Osteocyte (in vitro differentiated cells): ENCODE measurements at regions not wholly inside any gene's neighbourhood (a gene's known extent, or its start where the extent isn't known, plus 50 kb on each side); places are given as distances from the start of the nearest gene placed in this dataset.

Experiments used
- DNase-seq: peaks from one replicate; pipeline ENCODE4 v3.0.0; 2021; ENCODE audit warnings: mixed read lengths; ENCODE audit not compliant: unreplicated experiment; ENCODE audit errors: extremely low spot score
- H3K27ac Mint-ChIP-seq: one replicate; pipeline ENCODE4 v1.8.0; 2021; ENCODE audit warnings: mild to moderate bottlenecking, mixed read lengths; ENCODE audit not compliant: unreplicated experiment
- H3K27me3 Mint-ChIP-seq: one replicate; pipeline ENCODE4 v1.8.0; 2021; ENCODE audit warnings: mixed read lengths; ENCODE audit not compliant: unreplicated experiment
- H3K36me3 Mint-ChIP-seq: one replicate; pipeline ENCODE4 v1.8.0; 2021; ENCODE audit warnings: mixed read lengths; ENCODE audit not compliant: unreplicated experiment
- H3K4me1 Mint-ChIP-seq: one replicate; pipeline ENCODE4 v1.8.0; 2021; ENCODE audit warnings: mixed read lengths; ENCODE audit not compliant: unreplicated experiment
- H3K4me3 Mint-ChIP-seq: one replicate; pipeline ENCODE4 v1.8.0; 2021; ENCODE audit warnings: mild to moderate bottlenecking, moderate library complexity, mixed read lengths; ENCODE audit not compliant: unreplicated experiment
- H3K9me3 Mint-ChIP-seq: one replicate; pipeline ENCODE4 v1.8.0; 2021; ENCODE audit warnings: mixed read lengths; ENCODE audit not compliant: unreplicated experiment
- CTCF ChIP-seq: fragments of 200-600 bp; sonication (generic); IDR thresholded peaks from 2 replicates; pipeline ENCODE4 v1.5.0; 2021; ENCODE audit warnings: antibody characterized with exemption, mild to moderate bottlenecking, moderate library complexity

- H3K4me3 Mint-ChIP-seq = no peak overlapping the region
Observed at GRCh38 chr6:167697316-167697715, 129.4 kb upstream of the AFDN start.

GRCh38 chr6:167698540-167698939, 128.2 kb upstream of the AFDN start:
- H3K4me1 Mint-ChIP-seq = peaks cover 23% of the 10 kb centered on the region
- no peak overlapping the region for H3K4me3 Mint-ChIP-seq
- H3K27me3 Mint-ChIP-seq = no peaks in the 10 kb centered on the region
- H3K9me3 Mint-ChIP-seq = no peaks in the 10 kb centered on the region
- DNase-seq = no peak
- TF ChIP-seq CTCF = no peak
- no peaks in the 10 kb centered on the region for H3K36me3 Mint-ChIP-seq
- H3K27ac Mint-ChIP-seq = no peak overlapping the region

More at GRCh38 chr6:167697316-167697715, 129.4 kb upstream of the AFDN start:
- no peaks in the 10 kb centered on the region for H3K36me3 Mint-ChIP-seq
- no peaks in the 10 kb centered on the region for H3K27me3 Mint-ChIP-seq
- no peaks in the 10 kb centered on the region for H3K9me3 Mint-ChIP-seq
- no peak overlapping the region for H3K27ac Mint-ChIP-seq
- DNase-seq = no peak
- peak; percentile 25 for TF ChIP-seq CTCF
- peaks cover 23% of the 10 kb centered on the region for H3K4me1 Mint-ChIP-seq

GRCh38 chr6:167699141-167699931, 127.4 kb upstream of the AFDN start:
- DNase-seq = no peak
- no peaks in the 10 kb centered on the region for H3K9me3 Mint-ChIP-seq
- peak overlapping the region; percentile 76 for H3K27ac Mint-ChIP-seq
- H3K36me3 Mint-ChIP-seq = no peaks in the 10 kb centered on the region
- no peak overlapping the region for H3K4me3 Mint-ChIP-seq
- TF ChIP-seq CTCF = no peak
- no peaks in the 10 kb centered on the region for H3K27me3 Mint-ChIP-seq
- H3K4me1 Mint-ChIP-seq = peaks cover 23% of the 10 kb centered on the region

- no peak overlapping the region for H3K27ac Mint-ChIP-seq
- no peak for TF ChIP-seq CTCF
- H3K4me3 Mint-ChIP-seq = no peak overlapping the region
- H3K4me1 Mint-ChIP-seq = peaks cover 23% of the 10 kb centered on the region
- no peaks in the 10 kb centered on the region for H3K27me3 Mint-ChIP-seq
- no peaks in the 10 kb centered on the region for H3K36me3 Mint-ChIP-seq
- H3K9me3 Mint-ChIP-seq = no peaks in the 10 kb centered on the region
- no peak for DNase-seq
Observed at GRCh38 chr6:167700199-167700598, 126.5 kb upstream of the AFDN start.

GRCh38 chr6:167701010-167701409, 125.7 kb upstream of the AFDN start:
- Mint-ChIP-seq H3K4me3 (no peak overlapping the region), H3K4me1 (peaks cover 23% of the 10 kb centered on the region), H3K9me3 (no peaks in the 10 kb centered on the region), H3K36me3 (no peaks in the 10 kb centered on the region), H3K27ac (no peak overlapping the region), H3K27me3 (no peaks in the 10 kb centered on the region)
- no peak for TF ChIP-seq CTCF
- DNase-seq = no peak
